Loucy (cell line): ENCODE measurements at regions not wholly inside any gene's neighbourhood (a gene's known extent, or its start where the extent isn't known, plus 50 kb on each side); places are given as distances from the start of the nearest gene placed in this dataset.

Source experiments
- H2AFZ ChIP-seq: fragments of 200-600 bp; sonication (generic); 2 replicates; pipeline ENCODE4 v1.6.0; 2016; ENCODE audit warnings: antibody characterized with exemption, mild to moderate bottlenecking, low read length, moderate library complexity
- H3F3A ChIP-seq: fragments of 200-600 bp; 2 replicates; pipeline ENCODE4 v1.6.0; 2016; ENCODE audit warnings: antibody characterized with exemption, low read depth, mild to moderate bottlenecking
- H3K27me3 ChIP-seq: fragments of 200-600 bp; sonication (generic); 2 replicates; pipeline ENCODE4 v1.6.1; 2014; ENCODE audit warnings: low read length, mild to moderate bottlenecking; ENCODE audit not compliant: insufficient read depth, poor library complexity, severe bottlenecking
- H3K36me3 ChIP-seq: fragments of 200-600 bp; sonication (generic); 2 replicates; pipeline ENCODE4 v1.6.1; 2016; ENCODE audit warnings: low read length; ENCODE audit not compliant: insufficient read depth
- H3K4me1 ChIP-seq: fragments of 200-600 bp; sonication (generic); 2 replicates; pipeline ENCODE4 v1.5.1; 2014; ENCODE audit warnings: low read length, mild to moderate bottlenecking; ENCODE audit not compliant: insufficient read depth, poor library complexity, severe bottlenecking
- H3K4me2 ChIP-seq: fragments of 200-600 bp; sonication (generic); 2 replicates; pipeline ENCODE4 v1.6.0; 2014; ENCODE audit warnings: antibody characterized with exemption, low read length, low read depth, mild to moderate bottlenecking; ENCODE audit not compliant: poor library complexity, severe bottlenecking
- H3K4me3 ChIP-seq: fragments of 200-600 bp; sonication (generic); 2 replicates; pipeline ENCODE4 v1.5.1; 2014; ENCODE audit warnings: low read length, mild to moderate bottlenecking, mixed read lengths; ENCODE audit not compliant: poor library complexity, severe bottlenecking
- H3K79me2 ChIP-seq: fragments of 200-600 bp; sonication (generic); 2 replicates; pipeline ENCODE4 v1.6.1; 2014; ENCODE audit warnings: low read length; ENCODE audit not compliant: insufficient read depth
- H3K9ac ChIP-seq: fragments of 200-600 bp; sonication (generic); 2 replicates; pipeline ENCODE4 v1.6.0; 2014; ENCODE audit warnings: mild to moderate bottlenecking, low read depth, low read length, moderate library complexity; ENCODE audit not compliant: poor library complexity, severe bottlenecking
- H3K9me2 ChIP-seq: fragments of 200-600 bp; sonication (generic); replicated peaks from 2 replicates; pipeline ENCODE4 v1.6.1; 2016; ENCODE audit warnings: low read depth, low read length, mixed read lengths
- H3K9me3 ChIP-seq: fragments of 200-600 bp; sonication (generic); 2 replicates; pipeline ENCODE4 v1.6.1; 2014; ENCODE audit warnings: mild to moderate bottlenecking, antibody characterized with exemption, low read length, low read depth; ENCODE audit not compliant: insufficient read depth
- H4K20me1 ChIP-seq: fragments of 200-600 bp; sonication (generic); 2 replicates; pipeline ENCODE4 v1.6.0; 2014; ENCODE audit warnings: antibody characterized with exemption, low read length, mild to moderate bottlenecking; ENCODE audit not compliant: insufficient read depth, poor library complexity, severe bottlenecking
- EZH2phosphoT487 ChIP-seq: fragments of 200-600 bp; IDR thresholded peaks from 2 replicates; pipeline ENCODE4 v1.6.1; 2018; ENCODE audit warnings: antibody characterized with exemption, mild to moderate bottlenecking, moderate library complexity, borderline replicate concordance
- TF ChIP-seq, protein P1 (sequence below): fragments of 200-600 bp; sonication (generic); conservative IDR thresholded peaks from 2 replicates; pipeline ENCODE4 v1.5.1; 2014; ENCODE audit warnings: mild to moderate bottlenecking, antibody characterized with exemption, low read length

DNA sequence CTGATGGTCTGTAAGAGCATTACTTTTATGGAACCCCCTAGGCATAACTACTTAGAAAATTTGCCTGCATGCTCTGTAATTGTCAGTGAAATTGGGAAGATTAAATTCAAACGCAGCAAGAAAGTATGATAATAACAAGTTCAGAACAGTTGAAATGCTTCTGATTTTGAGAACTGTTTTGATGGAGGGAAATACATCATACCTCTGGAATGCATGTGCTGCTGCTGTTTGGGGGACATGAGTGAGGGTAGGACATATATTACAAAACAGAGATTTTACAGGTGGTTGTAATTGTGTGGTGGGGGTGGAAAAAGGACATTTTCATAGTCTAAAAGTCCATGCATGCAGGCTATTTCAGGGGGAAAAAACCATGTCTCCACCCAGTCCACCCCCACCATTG is 135.0 kb upstream of the DPH6 start:
- no peak overlapping the region for H3K4me3 ChIP-seq
- no peaks in the 10 kb centered on the region for H3K9me2 ChIP-seq
- H2AFZ ChIP-seq = no peak overlapping the region
- H3K4me1 ChIP-seq = no peaks in the 10 kb centered on the region
- H3F3A ChIP-seq = no peaks in the 10 kb centered on the region
- H3K4me2 ChIP-seq = no peak overlapping the region
- H4K20me1 ChIP-seq = no peaks in the 10 kb centered on the region
- no peaks in the 10 kb centered on the region for H3K79me2 ChIP-seq
- no peaks in the 10 kb centered on the region for H3K9me3 ChIP-seq
- no peak overlapping the region for H3K9ac ChIP-seq
- H3K36me3 ChIP-seq = no peaks in the 10 kb centered on the region
- TF ChIP-seq EZH2phosphoT487 = no peak
- TF ChIP-seq, protein P1, sequence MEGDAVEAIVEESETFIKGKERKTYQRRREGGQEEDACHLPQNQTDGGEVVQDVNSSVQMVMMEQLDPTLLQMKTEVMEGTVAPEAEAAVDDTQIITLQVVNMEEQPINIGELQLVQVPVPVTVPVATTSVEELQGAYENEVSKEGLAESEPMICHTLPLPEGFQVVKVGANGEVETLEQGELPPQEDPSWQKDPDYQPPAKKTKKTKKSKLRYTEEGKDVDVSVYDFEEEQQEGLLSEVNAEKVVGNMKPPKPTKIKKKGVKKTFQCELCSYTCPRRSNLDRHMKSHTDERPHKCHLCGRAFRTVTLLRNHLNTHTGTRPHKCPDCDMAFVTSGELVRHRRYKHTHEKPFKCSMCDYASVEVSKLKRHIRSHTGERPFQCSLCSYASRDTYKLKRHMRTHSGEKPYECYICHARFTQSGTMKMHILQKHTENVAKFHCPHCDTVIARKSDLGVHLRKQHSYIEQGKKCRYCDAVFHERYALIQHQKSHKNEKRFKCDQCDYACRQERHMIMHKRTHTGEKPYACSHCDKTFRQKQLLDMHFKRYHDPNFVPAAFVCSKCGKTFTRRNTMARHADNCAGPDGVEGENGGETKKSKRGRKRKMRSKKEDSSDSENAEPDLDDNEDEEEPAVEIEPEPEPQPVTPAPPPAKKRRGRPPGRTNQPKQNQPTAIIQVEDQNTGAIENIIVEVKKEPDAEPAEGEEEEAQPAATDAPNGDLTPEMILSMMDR = no peak
- H3K27me3 ChIP-seq = no peaks in the 10 kb centered on the region

DNA sequence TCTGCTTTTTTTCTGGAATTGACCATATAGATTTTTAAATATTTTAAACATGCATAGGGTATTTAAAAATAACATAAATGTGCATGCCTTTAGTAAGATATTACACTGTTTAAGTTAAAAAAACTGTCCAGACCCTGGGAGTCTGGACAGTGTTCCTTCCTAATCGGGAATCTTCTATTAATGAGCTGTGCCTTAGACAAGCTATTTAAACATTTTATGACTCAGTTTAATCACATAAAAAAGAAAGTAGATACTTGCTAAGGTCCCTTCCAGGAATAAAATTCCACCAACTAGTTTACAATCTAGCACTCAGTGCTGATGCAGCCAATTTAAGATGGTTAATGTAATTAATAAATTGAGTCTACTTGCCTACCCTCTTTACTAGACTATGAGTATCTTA is 140.4 kb upstream of the DPH6 start:
- Histone ChIP-seq H3K9me3 (no peaks in the 10 kb centered on the region), H3K9ac (no peak overlapping the region), H3K9me2 (no peaks in the 10 kb centered on the region), H3K36me3 (no peaks in the 10 kb centered on the region), H3K4me2 (no peak overlapping the region), H3K27me3 (no peaks in the 10 kb centered on the region), H3K4me3 (no peak overlapping the region), H3F3A (no peaks in the 10 kb centered on the region), H2AFZ (no peak overlapping the region), H4K20me1 (no peaks in the 10 kb centered on the region), H3K4me1 (no peaks in the 10 kb centered on the region), H3K79me2 (no peaks in the 10 kb centered on the region)
- no peak for TF ChIP-seq EZH2phosphoT487

- TF ChIP-seq, protein P1 = no peak
- TF ChIP-seq EZH2phosphoT487 = no peak
- no peaks in the 10 kb centered on the region for H3K79me2 ChIP-seq
- no peak overlapping the region for H3K4me3 ChIP-seq
- no peaks in the 10 kb centered on the region for H4K20me1 ChIP-seq
- H3K9me2 ChIP-seq = no peaks in the 10 kb centered on the region
- H3K9me3 ChIP-seq = no peaks in the 10 kb centered on the region
- H3K36me3 ChIP-seq = no peaks in the 10 kb centered on the region
- H2AFZ ChIP-seq = no peak overlapping the region
- no peaks in the 10 kb centered on the region for H3K27me3 ChIP-seq
- no peaks in the 10 kb centered on the region for H3K4me1 ChIP-seq
- no peak overlapping the region for H3K4me2 ChIP-seq
- no peak overlapping the region for H3K9ac ChIP-seq
- H3F3A ChIP-seq = no peaks in the 10 kb centered on the region
Observed at GRCh38 chr15:35689266-35689665, 143.3 kb upstream of the DPH6 start.

DNA sequence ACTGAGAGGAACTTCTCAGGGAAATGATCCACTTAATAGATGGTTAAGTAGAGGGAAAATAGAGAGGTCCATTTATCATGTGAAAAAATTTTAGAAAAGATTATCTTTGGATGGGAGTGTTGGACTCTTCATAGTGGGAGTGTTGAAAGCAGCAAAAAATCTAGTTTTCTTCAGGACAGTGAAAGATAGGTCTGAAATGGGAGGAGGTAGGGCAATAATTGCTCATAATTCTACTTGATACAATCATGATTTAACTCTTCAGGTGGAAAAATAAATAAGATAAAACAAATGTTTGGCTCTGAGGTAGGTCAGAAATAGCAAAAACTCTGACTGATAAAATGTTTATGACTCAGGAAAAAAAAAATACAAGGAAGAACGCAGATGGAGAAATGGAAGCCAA is 144.1 kb upstream of the DPH6 start:
- H3K4me1 ChIP-seq = no peaks in the 10 kb centered on the region
- no peaks in the 10 kb centered on the region for H3K9me2 ChIP-seq
- H3K4me2 ChIP-seq = no peak overlapping the region
- H3K9me3 ChIP-seq = no peaks in the 10 kb centered on the region
- no peaks in the 10 kb centered on the region for H3K79me2 ChIP-seq
- H3K36me3 ChIP-seq = no peaks in the 10 kb centered on the region
- H3K9ac ChIP-seq = no peak overlapping the region
- no peaks in the 10 kb centered on the region for H3K27me3 ChIP-seq
- no peaks in the 10 kb centered on the region for H4K20me1 ChIP-seq
- H2AFZ ChIP-seq = no peak overlapping the region
- H3K4me3 ChIP-seq = no peak overlapping the region
- TF ChIP-seq, protein P1 = no peak
- no peak for TF ChIP-seq EZH2phosphoT487
- no peaks in the 10 kb centered on the region for H3F3A ChIP-seq
